Occipital lobe (tissue), 1 donor: ENCODE measurements at regions not wholly inside any gene's neighbourhood (a gene's known extent, or its start where the extent isn't known, plus 50 kb on each side); places are given as distances from the start of the nearest gene placed in this dataset.

Experiments
- DNase-seq: peaks from one replicate; lab custom pipeline; 2025; lab: John Stamatoyannopoulos, UW

- no peak for DNase-seq
Measured at GRCh38 chr5:38031304-38031703, 191.5 kb upstream of the GDNF start.

GRCh38 chr5:38029397-38030065 is 189.7 kb upstream of the GDNF start:
- DNase-seq: no peak

- DNase-seq: no peak
Measured at GRCh38 chr5:38023799-38024198, 184.0 kb upstream of the GDNF start.

GRCh38 chr5:38023371-38023770 is 183.5 kb upstream of the GDNF start:
- DNase-seq: no peak

GRCh38 chr5:38022631-38023030 is 182.8 kb upstream of the GDNF start:
- DNase-seq: no peak

- no peak for DNase-seq
Measured at GRCh38 chr5:38018016-38018415, 178.2 kb upstream of the GDNF start.

GRCh38 chr5:38013107-38013506 is 173.3 kb upstream of the GDNF start:
- DNase-seq: no peak

- DNase-seq: no peak
Measured at GRCh38 chr5:38011668-38012188, 171.9 kb upstream of the GDNF start.

GRCh38 chr5:38009749-38010358 is 170.0 kb upstream of the GDNF start:
- no peak for DNase-seq

GRCh38 chr5:38008198-38008597 is 168.4 kb upstream of the GDNF start:
- DNase-seq: no peak

- DNase-seq: no peak
Measured at GRCh38 chr5:37999593-37999992, 159.8 kb upstream of the GDNF start.

GRCh38 chr5:37996918-37997317 is 157.1 kb upstream of the GDNF start:
- no peak for DNase-seq

GRCh38 chr5:37994729-37995128 is 154.9 kb upstream of the GDNF start:
- DNase-seq: no peak

- no peak for DNase-seq
Measured at GRCh38 chr5:37991301-37992299, 151.8 kb upstream of the GDNF start.

- no peak for DNase-seq
Measured at GRCh38 chr5:37989884-37990283, 150.0 kb upstream of the GDNF start.

GRCh38 chr5:37988454-37989046 is 148.7 kb upstream of the GDNF start:
- DNase-seq: no peak

- no peak for DNase-seq
Measured at GRCh38 chr5:37984300-37984699, 144.5 kb upstream of the GDNF start.

- no peak for DNase-seq
Measured at GRCh38 chr5:37983463-37983862, 143.6 kb upstream of the GDNF start.

- no peak for DNase-seq
Measured at GRCh38 chr5:37979559-37979958, 139.7 kb upstream of the GDNF start.

GRCh38 chr5:37975531-37975930 is 135.7 kb upstream of the GDNF start:
- no peak for DNase-seq

GRCh38 chr5:37971483-37972024 is 131.7 kb upstream of the GDNF start:
- no peak for DNase-seq
